K562 (cell line): ENCODE measurements at regions not wholly inside any gene's neighbourhood (a gene's known extent, or its start where the extent isn't known, plus 50 kb on each side); places are given as distances from the start of the nearest gene placed in this dataset.

Experiments used
- ATAC-seq: fragments of 200-7000 bp; cut with Tn5 transposase; 3 replicates; pipeline ENCODE4 v1.9.1; 2020; ENCODE audit warnings: moderate library complexity
- BruUV-seq: library from RNA; stranded (reverse); fragments of 400-500 nt; replicated peaks from 2 replicates; lab custom pipeline; 2021; lab: Mats Ljungman, UMichigan
- CTCF ChIA-PET: fragments of 300-600 bp; formaldehyde crosslinking; extraction: SDS; loops from one replicate; lab custom pipeline; 2021; ENCODE audit warnings: low intra/inter-chr PET ratio; lab: Yijun Ruan, JAX
- POLR2A ChIA-PET: fragments of 300-600, 350-650 bp; sonication (Branson Sonifier 250); formaldehyde crosslinking; extraction: SDS; loops from one replicate; lab custom pipeline; 2021; ENCODE audit warnings: antibody characterized with exemption, inconsistent platforms; lab: Yijun Ruan, JAX
- DNase-seq, 4 experiments: peaks; one replicate each; pipeline versions ENCODE4 v3.0.0 to v3.0.0-alpha.2; 2011 to 2018; ENCODE audit warnings: low spot score in 3 of 4, mixed read lengths in 3 of 4; ENCODE audit errors: extremely low read depth in 1 of 4
- FAIRE-seq: peaks from 2 replicates; lab custom pipeline; 2011; peaks lifted over from hg19 to GRCh38; lab: Jason Lieb, UNC
- H2AFZ ChIP-seq: 2 replicates; pipeline ENCODE4 v1.6.0; 2011; ENCODE audit warnings: low read depth, low read length, control low read depth, inconsistent platforms
- H3K27ac ChIP-seq: fragments of 200-600 bp; 3 replicates; pipeline ENCODE4 v1.8.0; 2011; ENCODE audit warnings: low read depth, mild to moderate bottlenecking, control low read depth, inconsistent platforms, low read length, moderate library complexity, mixed read lengths; ENCODE audit errors: extremely low read depth
- H3K27me3 ChIP-seq, 2 experiments: fragments of 300-600 bp in 1 of 2; 2 replicates in 1 of 2; 3 replicates in 1 of 2; pipeline versions ENCODE4 v1.6.0 to v1.8.0; 2011; ENCODE audit warnings: inconsistent platforms in 2 of 2, low read length in 2 of 2, mild to moderate bottlenecking in 1 of 2, mixed read lengths in 1 of 2, moderate library complexity in 1 of 2; ENCODE audit not compliant: control insufficient read depth in 2 of 2, insufficient read depth in 2 of 2
- H3K36me3 ChIP-seq: fragments of 300-600 bp; 3 replicates; pipeline ENCODE4 v1.8.0; 2011; ENCODE audit warnings: mild to moderate bottlenecking, low read length, inconsistent platforms; ENCODE audit not compliant: control insufficient read depth, insufficient read depth
- H3K4me1 ChIP-seq, 2 experiments: fragments of 200-600 bp in 1 of 2; replicated peaks in 1 of 2; 2 replicates in 1 of 2; 3 replicates in 1 of 2; pipeline versions ENCODE4 v1.5.1 to v1.8.0; 2011; ENCODE audit warnings: inconsistent platforms in 2 of 2, low read length in 2 of 2, mild to moderate bottlenecking in 1 of 2, mixed read lengths in 1 of 2, moderate library complexity in 1 of 2; ENCODE audit not compliant: control insufficient read depth in 2 of 2, insufficient read depth in 2 of 2
- H3K4me2 ChIP-seq: 2 replicates; pipeline ENCODE4 v1.6.1; 2011; ENCODE audit warnings: low read length, control low read depth, inconsistent platforms, mixed read lengths; ENCODE audit not compliant: insufficient read depth
- H3K4me3 ChIP-seq: fragments of 200-600 bp; sonication (generic), shearing (Covaris generic); 2 replicates; pipeline ENCODE4 v1.5.1; 2016; ENCODE audit warnings: control low read depth, inconsistent platforms
- H3K79me2 ChIP-seq: fragments of 200-600 bp; 3 replicates; pipeline ENCODE4 v1.8.0; 2011; ENCODE audit warnings: low read length, inconsistent platforms; ENCODE audit not compliant: control insufficient read depth, insufficient read depth
- H3K9ac ChIP-seq, 2 experiments: 2 replicates each; pipeline versions ENCODE4 v1.6.0 to v1.6.1; 2011; ENCODE audit warnings: low read depth in 2 of 2, low read length in 2 of 2, control low read depth in 1 of 2, inconsistent platforms in 1 of 2, mild to moderate bottlenecking in 1 of 2, mixed read lengths in 1 of 2; ENCODE audit not compliant: insufficient read depth in 1 of 2
- H3K9me1 ChIP-seq: one replicate; pipeline ENCODE4 v1.6.0; 2011; ENCODE audit warnings: inconsistent platforms, mild to moderate bottlenecking, low read length, moderate library complexity; ENCODE audit not compliant: control insufficient read depth, insufficient read depth
- H3K9me3 ChIP-seq: replicated peaks from 2 replicates; pipeline ENCODE4 v1.5.1; 2011; ENCODE audit warnings: low read depth, low read length, inconsistent platforms; ENCODE audit not compliant: control insufficient read depth, insufficient read depth
- H4K20me1 ChIP-seq: replicated peaks from 2 replicates; pipeline ENCODE4 v1.6.1; 2011; ENCODE audit warnings: low read length, inconsistent platforms, mixed read lengths; ENCODE audit not compliant: control insufficient read depth, insufficient read depth
- CBX2 ChIP-seq: fragments of 200-600 bp; sonication (generic); IDR thresholded peaks from one replicate; pipeline ENCODE4 v1.6.1; 2012; ENCODE audit warnings: mild to moderate bottlenecking, low read length, inconsistent platforms; ENCODE audit not compliant: insufficient read depth, poor library complexity, severe bottlenecking
- DPF2 ChIP-seq: fragments of 450-650 bp; IDR thresholded peaks from 2 replicates; pipeline ENCODE4 v1.6.1; 2016
- ELF2 ChIP-seq: fragments of 250-450 bp; sonication (Bioruptor Pico); IDR thresholded peaks from 2 replicates; pipeline ENCODE4 v1.5.0; 2021; ENCODE audit warnings: mild to moderate bottlenecking
- NCOR1 ChIP-seq: fragments of 450-650 bp; IDR thresholded peaks from 2 replicates; pipeline ENCODE4 v1.6.1; 2016; ENCODE audit warnings: mild to moderate bottlenecking, moderate library complexity
- NFE2 ChIP-seq: IDR thresholded peaks from 2 replicates; pipeline ENCODE4 v1.6.1; 2014; ENCODE audit warnings: antibody characterized with exemption, low read depth
- THAP12 ChIP-seq: fragments of 250-450 bp; sonication (Bioruptor Pico); IDR thresholded peaks from 2 replicates; pipeline ENCODE4 v1.9.0; 2021; ENCODE audit warnings: mild to moderate bottlenecking, inconsistent platforms
- ZNF717 ChIP-seq: fragments of 250-450 bp; sonication (Bioruptor Pico); IDR thresholded peaks from 2 replicates; pipeline ENCODE4 v1.5.0; 2021
- WGBS: fragments of 100-300 bp; shearing (Covaris generic); methylation state at CpG from one replicate; pipeline ENCODE4 v1.1.6; 2016; ENCODE audit warnings: low coverage, mixed read lengths; ENCODE audit not compliant: insufficient coverage; ENCODE audit errors: missing lambda C conversion rate; 5-methylcytosine and 5-hydroxymethylcytosine counted together
- in situ Hi-C: fragments of 300-500 bp; cut with MboI; formaldehyde crosslinking; loops from 4 replicates; pipeline ENCODE4 v1.15.0; 2018; ENCODE audit warnings: inconsistent platforms, mixed read lengths
- intact Hi-C: fragments of 100-400 bp; cut with micrococcal nuclease; formaldehyde crosslinking; loops from 2 replicates; pipeline ENCODE4 v1.14.2; 2022

DNA sequence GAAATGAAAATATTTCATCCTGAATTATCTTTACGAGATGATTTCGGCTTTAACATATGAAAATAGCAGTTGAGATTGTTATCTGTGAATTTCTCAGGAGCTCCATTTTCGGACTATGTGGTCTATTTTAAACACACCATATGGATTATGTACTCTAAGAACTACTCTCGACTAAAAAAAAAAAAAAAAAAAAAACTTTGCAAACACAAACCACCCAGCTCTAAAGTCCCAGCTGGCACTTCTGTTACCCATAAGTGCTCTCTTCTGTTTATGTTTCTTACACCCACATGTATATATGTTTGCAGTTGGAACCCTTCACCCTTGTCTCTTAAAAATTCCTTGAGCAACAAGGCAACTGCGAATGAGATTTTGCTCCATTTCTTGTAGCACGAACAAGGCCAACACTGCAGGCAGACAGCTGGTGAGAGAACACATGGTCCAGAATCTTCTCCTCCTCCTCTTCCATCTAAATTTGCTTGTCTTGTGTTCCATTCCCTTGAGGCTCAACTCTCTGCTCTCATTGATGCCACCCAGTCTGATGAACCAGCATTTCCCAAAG lies 172.7 kb upstream of the HCCS start (continued):
- TF ChIP-seq CBX2 (no peak), DPF2 (no peak), ELF2 (CRISPR knock-in tag) (no peak), NCOR1 (no peak), THAP12 (CRISPR knock-in tag) (no peak), NFE2 (no peak)
- TF ChIP-seq, all 486 proteins: peak for 0

DNA sequence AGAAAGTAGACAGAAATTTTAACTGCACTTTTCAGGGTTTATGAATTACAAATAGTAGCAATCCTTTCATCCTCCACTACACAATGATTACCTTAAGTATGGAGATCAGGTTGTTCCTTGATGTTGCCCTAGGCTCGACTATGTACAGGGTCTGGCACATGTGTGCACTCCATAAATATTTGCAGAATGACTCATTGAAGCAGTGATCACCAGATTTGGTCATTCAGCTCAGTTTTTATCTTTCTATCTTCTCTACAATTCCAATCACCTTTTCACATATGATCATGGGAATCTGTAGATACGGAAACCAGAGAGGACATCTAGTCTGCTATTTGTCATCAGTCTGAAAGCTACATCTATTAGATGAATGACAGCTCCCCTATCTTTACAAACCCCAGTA lies 171.7 kb upstream of the HCCS start:
- in situ Hi-C loops: no loop called here

More for the DNA sequence above, 171.7 kb upstream of the HCCS start:
- WGBS: 4% methylated on average over 2 of the region's 2 CpGs
- intact Hi-C loops: no loop called here
- no peak overlapping the region for H2AFZ ChIP-seq
- CTCF ChIA-PET: no interaction called here
- no peaks in the 10 kb centered on the region for H3K9me1 ChIP-seq
- no peak overlapping the region for H3K4me3 ChIP-seq
- no peak overlapping the region for H3K4me2 ChIP-seq
- no peak for TF ChIP-seq ZNF717 (CRISPR knock-in tag)
- TF ChIP-seq, all 486 proteins: peak for 0
- Histone ChIP-seq H3K36me3 (no peaks in the 10 kb centered on the region), H3K27ac (no peak overlapping the region), H3K27me3 (no peaks in the 10 kb centered on the region), H3K9ac (no peak overlapping the region), H4K20me1 (no peaks in the 10 kb centered on the region), H3K9me3 (no peaks in the 10 kb centered on the region), H3K79me2 (no peaks in the 10 kb centered on the region), H3K4me1 (no peaks in the 10 kb centered on the region)
- BruUV-seq: no TSS peak
- POLR2A ChIA-PET: no interaction called here
- no peak for FAIRE-seq
- ATAC-seq: no peak
- no peak for DNase-seq
